GM21360 (cell line): ENCODE measurements at regions not wholly inside any gene's neighbourhood (a gene's known extent, or its start where the extent isn't known, plus 50 kb on each side); places are given as distances from the start of the nearest gene placed in this dataset.

ENCODE experiments used
- ATAC-seq: cut with Tn5 transposase; IDR thresholded peaks from one replicate; pipeline ENCODE4 v1.9.1; 2021; ENCODE audit warnings: mild to moderate bottlenecking, moderate library complexity; ENCODE audit not compliant: unreplicated experiment

- no peak for ATAC-seq
Measured at GRCh38 chr16:86134802-86135461, 236.0 kb downstream of the IRF8 start.

DNA sequence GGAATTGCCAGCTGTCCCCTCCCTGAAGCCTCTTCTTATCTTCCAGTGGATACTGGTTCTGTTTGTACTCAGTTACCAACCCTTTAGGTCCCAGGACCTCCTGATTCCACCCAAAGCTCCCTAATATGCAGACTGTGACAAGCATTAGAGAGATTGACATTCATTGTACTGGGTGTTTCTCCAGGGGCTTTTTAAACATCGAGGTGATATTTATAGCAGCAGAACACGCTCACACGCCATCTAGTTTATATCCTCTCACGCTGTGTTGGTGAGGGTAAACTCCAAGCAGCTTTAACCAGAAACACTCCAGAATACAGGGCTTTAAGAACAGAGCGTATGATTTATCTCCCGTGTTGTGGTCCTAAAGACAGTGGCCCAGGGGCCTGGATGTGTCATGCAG lies 238.4 kb downstream of the IRF8 start:
- no peak for ATAC-seq

DNA sequence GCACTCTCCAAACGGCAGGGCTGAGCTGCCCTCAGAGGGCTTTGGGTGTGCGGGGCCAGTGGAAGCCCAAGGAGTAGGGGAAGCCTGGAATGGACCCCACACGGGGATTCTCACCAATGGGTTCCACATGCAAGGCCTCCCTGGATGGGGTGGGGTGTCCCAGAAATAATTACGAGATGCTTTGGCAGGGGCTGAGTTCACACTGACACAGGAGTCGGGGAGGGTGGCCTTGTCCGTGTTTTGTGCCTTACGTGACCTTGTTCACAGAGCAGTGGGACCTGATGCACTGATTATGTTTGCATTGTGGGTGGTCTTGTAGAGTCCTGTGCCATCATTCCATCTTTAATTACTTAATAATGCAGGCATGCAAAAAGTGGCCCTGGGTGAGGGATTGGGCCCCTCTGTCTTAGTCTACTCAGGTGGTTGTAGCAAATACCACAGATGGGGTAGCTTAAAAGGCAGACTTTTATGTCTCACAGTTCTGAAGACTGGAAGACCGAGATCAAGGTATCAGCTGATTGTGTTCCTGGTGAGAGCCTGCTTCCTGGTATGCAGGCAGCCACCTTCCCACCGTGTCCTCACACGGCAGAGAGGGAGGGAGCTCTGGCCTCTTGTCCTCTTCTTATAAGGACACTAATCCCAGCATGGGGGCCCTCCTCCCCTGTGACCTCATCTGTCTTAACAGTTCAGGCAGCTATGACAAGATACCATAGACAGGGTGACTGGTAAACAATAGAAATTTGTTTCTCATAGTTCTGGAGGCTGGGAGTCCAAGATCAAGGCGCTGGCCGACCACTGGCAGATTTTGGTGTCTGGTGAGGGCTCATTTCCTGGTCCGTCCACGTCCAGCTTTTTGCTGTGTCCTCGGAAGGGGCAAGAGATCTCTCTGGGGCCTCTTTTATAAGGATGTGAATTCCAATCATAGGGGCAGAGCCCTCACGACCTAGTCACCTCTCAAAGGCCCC lies 239.4 kb downstream of the IRF8 start:
- no peak for ATAC-seq

- ATAC-seq, result no peak
Measured at GRCh38 chr16:86142801-86143236, 243.9 kb downstream of the IRF8 start.

GRCh38 chr16:86143666-86144065 lies 244.7 kb downstream of the IRF8 start:
- no peak for ATAC-seq

DNA sequence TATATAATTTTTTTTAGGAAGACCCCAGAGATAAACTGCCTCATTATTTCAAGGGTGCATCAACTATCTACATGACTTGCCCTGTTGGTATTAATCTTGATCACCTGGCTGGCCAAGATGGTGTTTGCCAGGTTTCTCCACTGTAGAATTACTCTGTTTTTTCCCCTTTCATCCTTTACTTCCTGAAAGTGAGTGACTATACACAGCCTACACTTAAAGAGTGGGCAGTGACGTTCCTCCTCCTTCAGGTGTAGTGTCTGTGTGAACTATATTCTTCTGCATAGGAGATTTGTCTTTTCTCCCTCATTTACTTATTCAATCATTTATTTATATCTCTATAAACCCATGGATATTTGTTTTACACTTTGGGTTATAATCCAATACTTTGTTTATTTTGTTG lies 246.7 kb downstream of the IRF8 start:
- no peak for ATAC-seq

GRCh38 chr16:86150641-86151238 lies 251.8 kb downstream of the IRF8 start:
- no peak for ATAC-seq

DNA sequence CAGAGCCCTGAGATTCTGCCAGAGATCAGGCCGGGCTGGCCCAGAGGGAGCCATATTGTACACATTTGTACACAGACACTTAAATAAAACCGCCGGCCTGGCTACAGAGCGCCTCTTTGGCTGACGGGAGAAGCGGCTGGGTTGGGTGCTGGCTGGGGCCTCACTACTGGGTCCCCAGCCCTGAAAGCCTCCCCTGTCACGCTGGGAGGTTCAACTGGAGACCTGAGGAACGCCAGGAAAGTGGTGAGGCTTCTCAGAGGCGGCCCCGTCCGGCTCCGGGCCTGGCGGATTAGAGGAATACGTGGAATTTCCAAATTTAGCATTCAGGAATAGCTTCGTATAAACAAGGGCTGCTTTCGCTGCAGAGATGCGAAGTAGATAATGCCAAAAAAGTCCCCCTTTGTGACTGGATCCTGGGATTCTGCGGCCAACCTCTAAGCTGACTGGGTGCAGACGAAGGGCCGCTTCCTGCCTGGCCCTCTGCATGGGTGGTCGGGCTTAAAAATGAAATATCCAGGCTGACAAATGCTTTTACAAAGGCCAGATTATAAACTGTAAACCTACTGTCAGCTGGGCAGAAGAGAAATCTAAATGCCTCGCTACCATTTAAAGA lies 252.4 kb downstream of the IRF8 start:
- ATAC-seq, result no peak

GRCh38 chr16:86156155-86156554 lies 257.2 kb downstream of the IRF8 start:
- ATAC-seq, result no peak

- no peak for ATAC-seq
Measured at GRCh38 chr16:86157616-86158247, 258.8 kb downstream of the IRF8 start.

DNA sequence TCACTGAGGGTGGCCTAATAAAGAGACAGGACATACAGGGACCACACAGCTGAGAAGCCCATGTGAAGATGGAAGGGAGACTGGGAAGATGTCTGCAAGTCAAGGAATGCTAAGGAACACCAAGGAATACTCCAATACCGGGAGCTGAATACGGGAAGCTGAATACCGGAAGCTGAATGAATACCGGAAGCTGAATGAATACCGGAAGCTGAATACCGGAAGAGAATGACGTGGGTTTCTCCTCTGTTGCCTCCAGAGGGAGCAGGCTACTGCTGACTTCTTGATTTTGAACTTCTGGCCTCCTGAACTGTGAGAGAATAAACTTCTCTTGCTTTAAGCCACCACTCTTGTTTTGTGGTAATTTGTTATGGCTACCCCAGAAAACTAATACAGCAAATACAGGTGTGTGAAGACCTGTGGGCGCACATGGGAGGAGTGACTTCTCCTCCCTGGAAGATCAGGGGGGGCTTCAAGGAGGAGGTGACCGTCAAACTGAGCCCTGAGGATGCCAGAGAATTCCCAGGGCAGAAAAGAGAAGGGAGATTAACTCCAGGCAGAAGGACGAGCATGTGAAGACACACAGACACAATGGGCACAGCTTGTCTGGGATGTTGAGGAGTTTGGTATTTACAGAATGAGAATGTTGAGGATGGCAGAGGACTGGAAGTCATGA lies 259.9 kb downstream of the IRF8 start:
- no peak for ATAC-seq

DNA sequence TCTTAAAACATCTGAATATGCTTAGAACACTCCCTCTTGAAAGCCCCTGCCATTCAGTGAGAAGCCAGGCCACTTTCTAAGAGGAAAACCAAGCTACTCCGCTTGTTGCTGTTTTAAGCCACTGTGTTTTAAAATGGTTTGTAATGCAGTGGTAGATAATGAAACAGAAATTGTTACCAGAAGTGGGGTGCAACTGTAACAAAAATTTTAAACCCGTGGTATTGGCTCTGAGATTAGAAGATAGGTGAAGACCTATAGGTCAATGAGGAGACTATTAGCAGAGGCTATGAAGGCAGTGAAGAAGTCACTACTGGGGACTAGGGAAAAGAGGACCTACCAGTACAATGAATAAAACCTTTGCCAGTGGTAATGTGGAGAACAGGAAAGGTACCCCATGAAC lies 266.5 kb downstream of the IRF8 start:
- no peak for ATAC-seq

GRCh38 chr16:86166414-86166813 lies 267.5 kb downstream of the IRF8 start:
- ATAC-seq, result no peak

DNA sequence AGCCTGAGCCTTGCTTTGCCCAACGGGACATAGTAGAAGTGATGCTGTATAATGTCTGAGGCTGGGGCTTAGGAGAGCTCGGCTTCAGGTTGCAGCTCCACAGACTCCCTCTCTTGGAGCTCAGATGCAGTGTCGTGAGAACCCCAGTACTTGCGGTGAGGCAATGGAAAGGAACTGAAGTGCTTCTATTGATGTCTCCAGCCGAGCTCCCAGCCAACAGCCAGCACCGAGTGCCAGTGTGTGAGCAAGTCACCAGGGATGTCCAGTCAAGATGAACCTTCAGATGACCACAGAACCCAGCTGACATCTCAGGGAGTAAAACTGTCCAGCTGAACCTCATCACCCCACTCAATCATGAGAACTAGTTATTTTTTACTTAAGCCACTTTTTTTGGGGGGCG lies 268.1 kb downstream of the IRF8 start:
- no peak for ATAC-seq

GRCh38 chr16:86170720-86171119 lies 271.8 kb downstream of the IRF8 start:
- no peak for ATAC-seq

DNA sequence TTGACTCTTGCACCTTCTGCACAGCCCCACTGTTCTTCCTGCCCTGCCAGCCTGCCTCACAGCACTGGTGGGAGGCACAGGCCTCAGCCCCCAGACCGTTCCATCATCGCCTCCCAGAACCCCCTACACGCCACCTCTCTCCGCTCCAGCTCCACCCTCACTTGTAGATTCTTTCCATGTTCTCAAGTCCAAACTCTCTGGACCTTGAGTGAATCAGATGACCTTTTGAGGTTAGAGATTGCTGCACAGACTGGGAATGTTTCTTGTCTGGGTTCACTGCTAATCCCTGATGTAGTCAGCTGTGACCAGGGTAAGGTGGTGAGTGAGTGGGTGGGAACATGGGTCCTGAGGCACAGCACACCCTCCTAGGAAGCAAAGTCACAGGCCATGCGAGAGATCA lies 272.4 kb downstream of the IRF8 start:
- no peak for ATAC-seq

GRCh38 chr16:86175816-86176215 lies 276.9 kb downstream of the IRF8 start:
- ATAC-seq, result no peak

DNA sequence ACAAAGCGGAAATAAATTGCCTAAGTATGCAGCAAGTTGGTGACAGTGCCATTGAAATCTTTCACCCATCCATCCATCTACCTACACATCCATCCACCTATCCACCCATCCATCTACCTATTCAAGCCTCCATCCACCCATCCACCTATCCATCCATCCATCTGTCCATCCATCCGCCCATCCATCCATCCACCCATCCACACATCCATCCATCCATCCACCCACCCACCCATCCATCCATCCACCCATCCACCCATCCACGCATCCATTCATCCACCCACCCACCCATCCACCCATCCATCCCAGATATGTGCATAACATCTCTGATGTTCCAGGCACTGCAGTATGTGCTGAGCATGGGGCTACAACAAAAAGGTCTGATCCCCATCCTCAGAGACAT lies 277.5 kb downstream of the IRF8 start:
- no peak for ATAC-seq

DNA sequence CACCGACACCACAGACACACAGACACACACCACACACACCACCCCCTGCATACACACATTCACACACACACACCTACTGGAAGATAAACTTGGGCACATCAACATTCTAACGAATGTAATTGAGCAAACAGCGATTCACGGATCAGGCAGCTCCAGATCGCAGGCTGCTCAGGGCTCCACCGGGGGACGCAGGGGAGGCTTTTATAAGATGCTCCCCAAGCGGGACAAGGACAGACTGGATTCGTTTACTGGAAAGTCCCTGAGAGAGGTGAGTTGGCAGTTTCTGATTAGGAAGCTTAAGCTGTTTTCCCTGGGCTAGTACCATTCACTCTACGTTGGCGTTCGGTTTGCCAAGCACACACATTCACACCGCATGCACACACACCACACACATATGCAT lies 281.3 kb downstream of the IRF8 start:
- ATAC-seq, result no peak

GRCh38 chr16:86180780-86181179 lies 281.8 kb downstream of the IRF8 start:
- no peak for ATAC-seq
